NCI-H1092 treated with DMSO at 0.1 percent for 48 hours (cell line): ENCODE measurements at regions not wholly inside any gene's neighbourhood (a gene's known extent, or its start where the extent isn't known, plus 50 kb on each side); places are given as distances from the start of the nearest gene placed in this dataset.

Experiments
- DNase-seq: peaks from one replicate; lab custom pipeline; 2025; lab: John Stamatoyannopoulos, UW

DNA sequence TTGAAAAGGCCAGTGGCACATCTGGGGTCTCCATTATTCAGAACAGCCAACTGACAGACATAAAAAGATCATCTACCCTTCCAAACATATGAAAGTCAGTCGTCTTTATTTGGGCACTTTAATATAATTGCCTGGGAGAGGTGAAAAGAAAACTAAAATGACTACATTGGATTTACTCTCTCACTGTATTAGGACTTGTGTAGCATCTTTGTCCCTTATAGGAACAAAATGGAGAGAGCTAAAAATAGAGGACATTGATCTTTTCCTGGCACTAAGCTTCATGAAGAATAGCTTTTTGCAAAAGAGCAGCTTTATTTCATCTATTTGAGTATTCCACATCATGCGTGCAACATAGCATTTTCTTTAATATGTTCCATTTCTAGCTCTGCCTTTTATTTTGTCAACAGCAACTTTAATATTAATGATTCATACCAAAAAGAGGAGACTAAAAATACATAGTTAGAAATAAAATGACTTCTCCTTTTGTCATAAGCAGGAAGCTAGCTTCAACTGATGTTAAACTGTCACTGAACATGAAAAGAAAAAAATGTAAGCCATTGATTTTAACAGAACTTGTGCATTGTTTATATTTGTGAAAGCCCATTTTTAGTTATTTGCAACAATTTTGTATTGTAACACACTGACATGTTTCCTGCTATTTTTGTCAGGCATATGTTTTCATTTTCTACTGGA is 254.6 kb downstream of the SEC23A start:
- no peak for DNase-seq

- no peak for DNase-seq
Measured at GRCh38 chr14:38847161-38847560, 255.9 kb downstream of the SEC23A start.

DNA sequence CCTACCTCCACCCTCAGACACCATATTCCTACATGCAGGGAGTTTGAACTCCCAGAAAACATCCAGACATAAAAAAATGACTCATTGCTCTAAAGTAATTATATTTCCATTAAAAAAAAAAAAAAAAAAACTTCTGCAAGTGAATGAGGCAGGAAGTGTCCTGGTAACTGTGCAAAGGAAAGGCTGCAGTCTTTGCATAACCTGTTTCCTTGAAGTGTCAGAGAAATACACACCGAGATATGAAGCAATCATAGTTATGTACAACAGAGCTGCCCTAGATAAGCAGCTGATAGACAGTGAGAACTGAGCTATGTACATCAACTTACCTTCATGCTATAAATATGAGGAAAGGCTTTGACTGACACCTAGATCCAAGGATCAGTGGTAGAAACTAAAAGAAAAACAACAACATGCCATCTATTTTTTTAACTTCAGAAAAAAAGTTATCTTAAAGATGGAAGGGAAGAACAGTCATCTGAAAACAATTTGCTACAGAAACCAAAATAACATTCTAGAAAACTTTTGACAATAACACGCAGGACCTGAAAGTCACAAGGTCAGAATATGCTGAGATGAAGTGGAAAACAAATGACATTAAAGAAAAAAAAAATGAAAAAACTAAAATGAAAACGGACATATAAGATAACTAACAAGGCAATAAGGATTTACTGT is 263.2 kb downstream of the SEC23A start:
- no peak for DNase-seq

- DNase-seq, result no peak
Measured at GRCh38 chr14:38838979-38839323, 264.1 kb downstream of the SEC23A start.

DNA sequence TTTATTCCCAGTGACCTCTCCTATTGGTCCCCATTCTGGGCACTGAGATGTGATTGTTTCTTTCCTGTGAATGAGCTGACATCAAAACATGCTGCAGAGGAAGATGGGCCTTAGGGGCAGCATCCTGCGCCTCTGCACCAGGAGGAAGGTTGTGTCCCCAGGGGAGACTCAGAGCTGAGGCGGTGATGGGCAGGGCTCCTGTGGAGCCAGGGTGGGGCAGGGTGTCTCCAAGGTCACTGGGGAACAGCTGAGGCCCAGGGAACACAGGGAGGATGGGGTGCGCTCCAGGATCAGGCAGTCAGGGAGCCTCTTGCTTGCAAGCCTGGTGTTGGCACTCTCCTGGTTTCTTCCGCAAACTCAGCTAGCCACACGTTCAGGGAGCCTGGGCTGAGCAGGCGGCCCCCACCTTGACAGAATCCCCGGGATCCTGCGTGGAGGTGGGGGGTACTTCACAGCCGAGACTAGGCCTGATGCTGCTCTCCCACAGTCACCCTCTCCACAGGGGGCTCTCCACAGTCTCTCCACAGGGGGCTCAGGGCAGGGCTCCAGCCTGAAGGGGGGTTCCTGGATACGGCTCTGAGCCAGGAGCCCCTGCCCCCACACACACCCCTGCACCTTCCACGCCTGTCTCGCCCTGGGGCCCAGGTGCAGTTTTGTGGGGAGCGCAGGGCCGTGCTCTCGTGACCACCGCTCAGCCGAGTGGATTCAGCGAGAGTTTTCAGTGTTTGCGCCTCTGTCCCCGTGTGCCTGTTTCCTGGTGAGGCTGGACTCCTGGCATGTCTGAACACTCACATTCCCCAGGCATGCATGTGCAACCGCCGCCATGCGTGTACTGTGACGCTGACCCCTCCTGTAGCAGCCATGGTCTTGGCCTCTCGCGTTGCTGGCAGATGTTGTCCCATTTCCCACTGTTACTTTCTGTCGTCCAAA is 264.7 kb downstream of the SEC23A start:
- DNase-seq, result no peak

GRCh38 chr14:38837343-38838048 is 265.5 kb downstream of the SEC23A start:
- no peak for DNase-seq

GRCh38 chr14:38836539-38836938 is 266.5 kb downstream of the SEC23A start:
- DNase-seq, result no peak

- DNase-seq, result no peak
Measured at GRCh38 chr14:38835874-38836273, 267.2 kb downstream of the SEC23A start.

DNA sequence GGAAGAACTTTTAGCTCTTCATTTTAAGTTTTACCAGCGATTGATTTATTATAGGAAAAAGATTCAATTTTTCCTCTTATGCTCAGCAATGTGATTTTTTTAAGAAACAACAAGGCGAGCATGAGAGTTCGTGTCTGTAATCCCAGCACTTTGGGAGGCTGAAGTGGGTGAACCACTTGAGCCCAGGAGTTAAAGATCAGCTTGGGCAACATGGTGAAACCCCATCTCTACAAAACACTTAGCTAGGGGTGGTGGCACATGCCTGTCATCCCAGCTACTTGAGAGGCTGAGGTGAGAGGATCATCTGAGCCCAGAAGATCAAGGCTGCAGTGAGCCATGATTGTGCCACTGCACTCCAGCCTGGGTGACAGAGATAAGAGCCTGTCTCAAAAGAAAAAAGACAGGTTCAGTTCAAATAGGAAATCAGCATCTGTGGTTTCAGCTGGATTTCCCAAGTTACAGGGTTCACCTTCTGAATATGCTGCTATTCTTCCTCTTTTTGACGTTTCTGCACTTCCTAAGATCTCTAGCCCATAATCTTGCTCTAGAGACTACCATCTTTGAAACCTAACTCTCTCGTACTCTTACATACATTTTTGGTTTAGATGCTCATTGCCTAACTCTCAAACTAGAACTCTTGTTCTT is 274.7 kb downstream of the SEC23A start:
- DNase-seq, result no peak

- no peak for DNase-seq
Measured at GRCh38 chr14:38824706-38825105, 278.3 kb downstream of the SEC23A start.

DNA sequence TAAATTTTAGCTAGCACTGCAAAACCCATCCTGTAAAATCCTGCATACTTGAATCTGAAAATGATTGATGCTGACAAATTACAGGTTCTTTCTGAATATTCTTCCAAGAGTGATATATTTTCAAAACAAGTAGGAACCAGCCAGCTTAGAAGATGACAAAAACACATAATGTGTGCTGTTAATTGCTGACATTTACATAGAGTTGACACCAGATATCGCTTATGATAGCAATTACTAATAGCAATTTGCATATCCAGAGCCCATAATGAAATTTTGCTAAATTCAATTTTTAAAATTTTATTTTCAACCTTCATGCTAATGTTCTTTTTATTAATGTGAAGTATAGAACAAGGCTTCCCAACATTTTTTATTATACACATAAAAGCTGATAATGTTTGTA is 284.5 kb downstream of the SEC23A start:
- no peak for DNase-seq

DNA sequence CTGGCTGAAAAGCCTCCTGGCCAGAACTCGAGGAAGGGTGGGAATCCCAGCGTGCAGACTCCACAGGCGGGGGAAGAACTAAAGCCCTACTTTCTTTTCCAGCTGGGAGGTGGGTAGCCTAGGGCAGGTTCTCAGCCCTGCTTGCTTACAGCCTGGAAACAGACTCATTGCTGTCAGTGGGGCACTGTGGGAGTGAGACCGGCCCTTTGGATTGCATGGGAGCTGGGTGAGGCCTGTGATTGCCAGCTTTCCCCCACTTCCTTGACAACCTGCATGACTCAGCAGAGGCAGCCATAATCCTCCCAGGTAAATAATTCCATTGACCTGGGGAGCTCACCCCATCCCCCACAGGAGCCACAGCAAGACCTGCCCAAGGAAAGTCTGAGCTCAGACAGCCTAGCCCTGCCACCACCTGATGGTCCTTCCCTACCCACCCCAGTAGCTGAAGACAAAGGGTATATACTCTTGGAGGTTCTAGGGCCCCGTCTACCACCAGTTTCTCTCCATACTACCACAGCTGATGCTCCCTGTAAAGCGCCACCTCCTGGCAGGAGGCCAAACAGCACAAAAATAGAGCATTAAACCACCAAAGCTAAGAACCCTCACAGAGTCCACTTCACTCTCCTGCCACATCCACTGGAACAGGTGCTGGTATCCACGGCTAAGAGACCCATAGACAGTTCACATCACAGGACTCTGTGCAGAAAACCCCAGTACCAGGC is 294.1 kb downstream of the SEC23A start:
- DNase-seq, result no peak

GRCh38 chr14:38799671-38800070 is 303.4 kb downstream of the SEC23A start:
- DNase-seq, result no peak

- DNase-seq, result no peak
Measured at GRCh38 chr14:38794677-38795076, 308.4 kb downstream of the SEC23A start.

- no peak for DNase-seq
Measured at GRCh38 chr14:38791862-38792261, 311.2 kb downstream of the SEC23A start.

DNA sequence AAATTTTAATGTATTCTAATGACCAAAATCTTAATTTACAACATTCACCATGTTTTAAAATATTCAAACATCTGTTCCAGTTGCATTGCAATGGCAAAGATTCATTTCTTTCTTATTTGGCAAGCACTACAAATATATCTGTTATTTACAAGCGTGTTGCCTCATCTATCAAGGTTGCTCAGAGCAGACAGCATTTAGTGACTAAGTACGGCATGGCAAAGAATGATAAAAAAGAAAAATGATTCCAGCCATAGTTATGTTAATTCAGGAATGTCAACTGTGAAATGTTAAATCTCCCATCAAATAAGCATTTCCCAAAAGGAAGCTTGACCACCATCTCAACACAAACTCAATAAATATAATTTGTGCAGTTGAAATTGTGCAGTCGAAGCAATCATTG is 312.1 kb downstream of the SEC23A start:
- DNase-seq, result no peak

DNA sequence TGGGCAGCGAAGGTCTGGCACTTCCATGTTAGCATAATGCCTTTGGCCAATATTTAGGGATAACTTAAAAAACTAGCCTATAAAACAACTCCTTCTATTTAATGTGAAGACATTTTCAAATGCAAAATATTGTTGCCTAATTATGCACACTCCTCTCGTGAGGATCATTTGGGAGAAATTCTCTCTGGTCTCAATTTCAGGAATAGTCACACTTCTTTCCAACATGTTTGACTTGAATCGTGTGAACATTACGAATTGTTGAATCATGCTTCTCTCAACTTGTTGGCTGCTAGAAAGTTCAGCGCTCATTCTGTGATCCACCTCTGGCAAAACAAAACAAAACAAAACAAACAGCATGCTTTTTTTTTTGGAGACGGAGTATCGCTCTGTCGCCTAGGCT is 313.2 kb downstream of the SEC23A start:
- no peak for DNase-seq

DNA sequence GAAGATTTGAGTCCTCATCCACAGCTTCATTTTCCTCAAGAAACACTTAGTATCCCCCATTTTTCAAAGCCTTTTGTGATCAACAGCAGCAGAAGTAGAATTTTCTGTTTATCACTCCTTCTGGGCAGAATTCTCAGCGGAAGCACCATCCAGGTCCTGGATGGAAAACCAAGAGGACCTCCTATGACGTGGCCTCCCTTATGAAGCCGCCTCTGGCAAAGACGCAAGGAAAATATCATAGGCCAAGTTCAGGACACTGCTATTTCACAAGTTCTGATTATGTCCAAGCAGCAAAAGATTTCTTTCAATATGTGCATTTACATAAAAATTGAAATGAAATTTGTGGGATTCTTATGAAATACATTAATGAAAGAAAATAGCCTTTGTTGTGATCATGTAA is 315.0 kb downstream of the SEC23A start:
- DNase-seq, result no peak

DNA sequence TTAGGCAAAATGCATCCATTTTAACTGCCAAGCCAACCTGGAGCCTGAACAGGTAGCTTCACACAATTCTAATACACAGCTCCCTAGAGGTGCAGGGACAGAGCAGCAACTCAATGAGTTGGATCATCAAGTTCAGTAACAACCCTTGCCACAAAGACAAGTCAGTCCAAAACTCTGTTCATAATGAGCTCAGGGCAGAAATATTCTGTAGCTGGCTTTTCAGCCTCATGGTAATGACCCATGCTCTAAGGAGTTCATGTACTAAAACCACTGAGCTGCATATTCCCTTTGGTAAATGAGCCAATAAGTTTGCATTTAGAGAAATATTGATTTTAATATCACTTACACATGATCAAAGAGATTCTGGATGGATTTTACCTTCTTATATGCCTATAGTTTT is 316.1 kb downstream of the SEC23A start:
- no peak for DNase-seq

DNA sequence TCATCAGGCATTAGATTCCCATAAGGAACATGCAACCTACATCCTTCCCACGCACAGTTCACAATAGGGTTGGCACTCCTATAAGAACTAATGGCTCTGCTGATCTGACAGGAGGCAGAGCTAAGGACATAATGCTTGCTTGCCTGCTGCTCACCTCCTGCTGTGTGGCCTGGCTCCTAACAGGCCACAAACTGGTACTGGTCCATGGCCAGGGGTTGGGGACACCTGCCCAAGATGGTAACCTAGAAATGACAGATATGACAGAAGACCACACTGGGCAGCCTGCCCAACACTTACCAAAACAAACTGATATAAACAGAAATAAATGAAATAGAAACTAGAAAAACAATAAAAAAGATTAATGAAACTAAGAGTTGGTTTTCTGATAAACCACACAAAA is 325.6 kb downstream of the SEC23A start:
- DNase-seq, result no peak

DNA sequence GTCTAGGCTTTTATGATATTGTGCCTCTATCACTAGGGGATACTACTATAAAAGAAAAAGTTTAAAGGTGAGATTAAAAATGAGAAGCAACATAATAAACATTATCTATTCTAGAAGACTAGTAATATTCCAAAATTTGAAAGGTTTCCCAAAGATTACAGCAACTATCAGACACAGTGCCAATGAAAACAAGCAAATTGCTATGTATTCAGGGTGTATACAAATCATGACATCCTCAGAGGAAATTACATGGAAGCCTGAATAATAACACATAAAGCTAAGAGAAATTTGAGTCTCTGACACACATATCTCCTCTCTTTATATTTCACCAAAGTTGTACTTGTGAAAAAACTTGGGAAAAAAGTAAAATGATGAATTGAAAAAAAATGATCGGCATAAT is 327.0 kb downstream of the SEC23A start:
- DNase-seq, result no peak
